K562 (cell line): ENCODE measurements at regions not wholly inside any gene's neighbourhood (a gene's known extent, or its start where the extent isn't known, plus 50 kb on each side); places are given as distances from the start of the nearest gene placed in this dataset.

Experiments
- ARID4B ChIP-seq: sonication (generic); formaldehyde crosslinking; IDR thresholded peaks from 2 replicates; pipeline ENCODE4 v1.8.0; 2022; ENCODE audit warnings: mild to moderate bottlenecking, missing genetic modification reagents
- TF ChIP-seq, protein P1 (sequence below), 2 experiments: fragments of 450-650 bp; IDR thresholded peaks; 2 replicates each; pipeline ENCODE4 v1.6.1; 2016; ENCODE audit warnings: mild to moderate bottlenecking in 2 of 2, borderline replicate concordance in 1 of 2, low read depth in 1 of 2, moderate library complexity in 1 of 2

DNA sequence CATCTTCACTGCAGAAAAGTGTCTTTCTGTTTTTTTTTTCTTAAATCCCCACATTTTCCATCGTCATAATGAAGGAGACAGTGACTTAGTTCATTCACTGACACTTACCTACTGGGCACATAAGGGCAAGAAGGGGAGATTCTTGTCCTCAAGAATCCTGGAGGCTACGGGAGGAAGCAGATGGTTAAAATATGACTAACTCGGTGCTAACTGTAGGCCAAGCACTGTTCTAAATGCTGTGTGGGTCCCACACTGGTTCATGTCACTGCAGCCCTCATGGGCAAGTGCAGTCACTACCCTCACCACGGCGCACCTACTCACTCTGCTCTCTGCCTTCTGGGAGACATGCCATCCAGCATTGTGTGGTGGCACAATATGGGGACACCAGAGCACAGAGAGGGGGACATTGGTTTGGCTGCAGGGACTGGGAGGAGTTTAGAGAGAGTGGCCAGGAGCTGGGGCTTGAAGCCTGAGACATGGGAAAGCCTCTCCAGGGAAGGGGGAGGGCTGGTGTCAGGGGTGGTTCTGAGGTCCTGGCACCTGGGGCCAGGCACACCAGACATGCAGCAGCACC is 305.2 kb downstream of the MYCN start (continued):
- TF ChIP-seq, protein P1, sequence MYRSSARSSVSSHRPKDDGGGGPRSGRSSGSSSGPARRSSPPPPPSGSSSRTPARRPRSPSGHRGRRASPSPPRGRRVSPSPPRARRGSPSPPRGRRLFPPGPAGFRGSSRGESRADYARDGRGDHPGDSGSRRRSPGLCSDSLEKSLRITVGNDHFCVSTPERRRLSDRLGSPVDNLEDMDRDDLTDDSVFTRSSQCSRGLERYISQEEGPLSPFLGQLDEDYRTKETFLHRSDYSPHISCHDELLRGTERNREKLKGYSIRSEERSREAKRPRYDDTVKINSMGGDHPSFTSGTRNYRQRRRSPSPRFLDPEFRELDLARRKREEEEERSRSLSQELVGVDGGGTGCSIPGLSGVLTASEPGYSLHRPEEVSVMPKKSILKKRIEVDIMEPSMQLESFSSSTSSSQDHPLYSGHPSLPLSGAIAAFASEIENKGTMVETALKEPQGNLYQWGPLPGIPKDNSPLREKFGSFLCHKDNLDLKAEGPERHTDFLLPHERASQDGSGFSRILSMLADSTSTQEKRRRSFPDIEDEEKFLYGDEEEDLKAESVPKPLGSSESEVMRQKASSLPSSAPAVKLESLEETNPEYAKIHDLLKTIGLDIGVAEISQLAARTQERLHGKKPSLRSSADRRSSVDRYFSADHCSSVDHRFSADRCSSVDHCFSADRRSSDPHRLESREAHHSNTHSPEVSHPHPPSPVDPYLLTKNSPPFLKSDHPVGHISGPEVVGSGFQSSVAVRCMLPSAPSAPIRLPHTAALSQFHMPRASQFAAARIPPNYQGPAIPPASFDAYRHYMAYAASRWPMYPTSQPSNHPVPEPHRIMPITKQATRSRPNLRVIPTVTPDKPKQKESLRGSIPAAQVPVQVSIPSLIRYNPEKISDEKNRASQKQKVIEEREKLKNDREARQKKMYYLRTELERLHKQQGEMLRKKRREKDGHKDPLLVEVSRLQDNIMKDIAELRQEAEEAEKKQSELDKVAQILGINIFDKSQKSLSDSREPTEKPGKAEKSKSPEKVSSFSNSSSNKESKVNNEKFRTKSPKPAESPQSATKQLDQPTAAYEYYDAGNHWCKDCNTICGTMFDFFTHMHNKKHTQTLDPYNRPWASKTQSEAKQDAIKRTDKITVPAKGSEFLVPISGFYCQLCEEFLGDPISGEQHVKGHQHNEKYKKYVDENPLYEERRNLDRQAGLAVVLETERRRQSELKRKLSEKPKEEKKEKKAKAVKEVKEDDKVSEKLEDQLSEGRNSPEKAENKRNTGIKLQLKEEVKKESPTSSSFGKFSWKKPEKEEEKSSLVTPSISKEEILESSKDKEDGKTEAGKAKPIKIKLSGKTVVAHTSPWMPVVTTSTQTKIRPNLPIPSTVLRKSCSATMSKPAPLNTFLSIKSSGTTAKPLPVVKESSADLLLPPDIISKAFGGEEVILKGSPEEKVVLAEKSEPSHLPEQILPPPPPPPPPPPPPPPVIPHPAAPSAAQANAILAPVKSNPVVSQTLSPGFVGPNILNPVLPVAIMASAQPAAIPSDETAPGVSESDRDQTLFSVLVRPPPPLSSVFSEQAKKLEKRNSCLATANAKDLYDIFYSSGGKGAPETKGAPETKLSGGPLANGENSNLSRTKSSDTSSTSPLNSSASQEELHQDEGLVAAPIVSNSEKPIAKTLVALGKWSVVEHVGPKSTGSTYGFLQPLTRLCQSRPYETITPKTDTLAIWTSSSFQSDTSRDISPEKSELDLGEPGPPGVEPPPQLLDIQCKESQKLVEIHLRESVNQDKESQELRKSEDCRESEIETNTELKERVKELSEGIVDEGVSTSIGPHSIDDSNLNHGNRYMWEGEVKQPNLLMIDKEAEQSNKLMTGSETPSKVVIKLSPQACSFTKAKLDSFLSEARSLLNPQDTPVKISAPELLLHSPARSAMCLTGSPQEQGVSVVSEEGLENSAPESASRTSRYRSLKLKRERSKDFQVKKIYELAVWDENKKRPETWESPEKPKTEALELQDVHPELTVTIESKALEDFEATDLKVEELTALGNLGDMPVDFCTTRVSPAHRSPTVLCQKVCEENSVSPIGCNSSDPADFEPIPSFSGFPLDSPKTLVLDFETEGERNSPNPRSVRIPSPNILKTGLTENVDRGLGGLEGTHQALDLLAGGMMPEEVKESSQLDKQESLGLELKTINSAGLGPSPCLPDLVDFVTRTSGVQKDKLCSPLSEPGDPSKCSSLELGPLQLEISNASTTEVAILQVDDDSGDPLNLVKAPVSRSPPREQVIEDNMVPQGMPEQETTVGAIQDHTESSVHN (IDR thresholded peaks at IDR 0.05; ENCODE audit: borderline replicate concordance in 1 of 2, low read depth in 1 of 2), result no peak
- TF ChIP-seq ARID4B, result no peak
